Sigmoid colon (tissue), 6 donors: ENCODE measurements at regions not wholly inside any gene's neighbourhood (a gene's known extent, or its start where the extent isn't known, plus 50 kb on each side); places are given as distances from the start of the nearest gene placed in this dataset.
"Not testable (repeated sequence)": the region's sequence is repeated elsewhere in the genome, so short reads cannot be mapped to it uniquely, and the experiment has no call there.

Experiments
- DNase-seq: peaks from one replicate; pipeline ENCODE4 v3.0.0-alpha.2; 2019
- H3K27ac ChIP-seq, 4 donors: fragments of 200-600 bp; sonication (generic); one replicate each; pipeline ENCODE4 v1.5.1; 2016 to 2019; ENCODE audit warnings: mild to moderate bottlenecking in 1 of 4
- H3K27me3 ChIP-seq, 3 donors: fragments of 200-600 bp; sonication (generic); one replicate each; pipeline ENCODE4 v1.5.1; 2019; ENCODE audit warnings: mild to moderate bottlenecking in 1 of 3
- H3K36me3 ChIP-seq, 4 donors: fragments of 200-600 bp; sonication (generic); one replicate each; pipeline ENCODE4 v1.5.1; 2016 to 2019
- H3K4me1 ChIP-seq, 4 donors: fragments of 200-600 bp; sonication (generic); one replicate each; pipeline ENCODE4 v1.5.1; 2017 to 2019
- H3K4me3 ChIP-seq, 4 donors: fragments of 200-600 bp; sonication (generic); one replicate each; pipeline ENCODE4 v1.5.1; 2017 to 2019; ENCODE audit warnings: mild to moderate bottlenecking in 2 of 4, moderate library complexity in 1 of 4
- H3K9me3 ChIP-seq, 4 donors: fragments of 200-600 bp in 3 of 4; sonication (generic) in 3 of 4; one replicate each; pipeline versions ENCODE4 v1.5.1 to v1.6.1; 2013 to 2019
- CTCF ChIP-seq, 4 experiments: fragments of 450-650 bp in 3 of 4; fragments of 200-600 bp in 1 of 4; IDR thresholded peaks; one replicate each; pipeline ENCODE4 v1.5.1; 2016 to 2019; ENCODE audit warnings: antibody characterized with exemption in 4 of 4, mild to moderate bottlenecking in 3 of 4, moderate library complexity in 2 of 4
- EP300 ChIP-seq, 4 donors: sonication (generic); formaldehyde crosslinking; IDR thresholded peaks; one replicate each; pipeline ENCODE4 v1.6.1; 2017; ENCODE audit warnings: antibody characterized with exemption in 4 of 4
- POLR2A ChIP-seq, 2 donors: fragments of 450-650 bp; IDR thresholded peaks; one replicate each; pipeline ENCODE4 v1.6.1; 2016; ENCODE audit warnings: antibody characterized with exemption in 2 of 2, mild to moderate bottlenecking in 2 of 2, moderate library complexity in 2 of 2
- POLR2AphosphoS5 ChIP-seq, 4 donors: sonication (generic); formaldehyde crosslinking; IDR thresholded peaks; one replicate each; pipeline ENCODE4 v1.6.1; 2017; ENCODE audit warnings: antibody characterized with exemption in 4 of 4
- whole genome bisulfite sequencing, 2 donors: extraction: QIAGEN DNeasy Blood & Tissue Kit; methylation state at CpG; one replicate each; pipeline ENCODE4 v1.1.7; 2013; 5-methylcytosine and 5-hydroxymethylcytosine counted together
- intact Hi-C: fragments of 100-400 bp; cut with DNase I; formaldehyde crosslinking; loops from one replicate; pipeline ENCODE4 v1.15.1; 2023
- donor health status: healthy with polysubstance abuse.
- donor health status: healthy.

GRCh38 chr11:42779555-42779954 is 532.2 kb upstream of the API5 start:
- Histone ChIP-seq H3K4me1 (no peaks in the 10 kb centered on the region), H3K27me3 (no peaks in the 10 kb centered on the region), H3K36me3 (no peaks in the 10 kb centered on the region), H3K4me3 (no peak overlapping the region), H3K9me3 (no peaks in the 10 kb centered on the region), H3K27ac (peak overlapping the region in 1 of 4 donors; percentile 15)
- intact Hi-C loops = no loop called here
- no peak for TF ChIP-seq POLR2AphosphoS5 (IDR thresholded peaks at IDR 0.05)
- no peak for TF ChIP-seq POLR2A (IDR thresholded peaks at IDR 0.05)
- no peak for TF ChIP-seq EP300 (IDR thresholded peaks at IDR 0.05)
- TF ChIP-seq CTCF (IDR thresholded peaks at IDR 0.05) = no peak
- 66 to 76% methylated on average over 3 of the region's 3 CpGs for WGBS, 2 donors
- no peak for DNase-seq

DNA sequence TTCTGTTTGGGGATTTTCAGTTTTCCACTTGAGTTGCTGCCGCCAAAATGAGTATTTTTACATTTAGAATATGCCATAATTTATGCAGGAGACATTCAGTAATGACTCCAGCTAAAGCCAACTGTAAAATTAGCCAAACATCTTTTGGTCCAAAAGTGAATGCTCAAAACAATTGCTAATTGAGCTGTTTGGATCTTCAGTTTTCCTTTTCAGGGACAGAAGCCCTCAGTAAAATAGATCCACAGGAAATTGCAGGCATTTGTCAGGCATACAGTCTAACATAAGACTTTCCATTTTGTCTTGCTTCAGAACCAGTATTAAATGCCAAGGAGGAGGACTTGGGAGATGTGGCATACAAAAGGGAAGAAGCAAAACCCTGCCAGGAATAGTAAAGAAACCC is 524.8 kb upstream of the API5 start:
- intact Hi-C loops = no loop called here
- Histone ChIP-seq H3K4me1 (no peaks in the 10 kb centered on the region), H3K36me3 (no peaks in the 10 kb centered on the region), H3K27ac (no peak overlapping the region), H3K9me3 (no peaks in the 10 kb centered on the region), H3K27me3 (no peaks in the 10 kb centered on the region), H3K4me3 (no peak overlapping the region)
- TF ChIP-seq EP300 (IDR thresholded peaks at IDR 0.05) (no peak), POLR2AphosphoS5 (IDR thresholded peaks at IDR 0.05) (no peak), CTCF (IDR thresholded peaks at IDR 0.05) (no peak), POLR2A (IDR thresholded peaks at IDR 0.05) (no peak)
- WGBS, 2 donors = 73 to 75% methylated on average over 1 of the region's 1 CpG
- no peak for DNase-seq

- H3K27me3 ChIP-seq, DNase-seq, H3K4me3 ChIP-seq, H3K27ac ChIP-seq, intact Hi-C loops, H3K36me3 ChIP-seq, H3K4me1 ChIP-seq, H3K9me3 ChIP-seq: not testable (repeated sequence)
- WGBS, 2 donors = 95 to 96% methylated on average over 2 of the region's 2 CpGs
Measured at GRCh38 chr11:42795483-42795882, 516.3 kb upstream of the API5 start.

GRCh38 chr11:42800041-42800440 is 511.8 kb upstream of the API5 start:
- H3K27me3 ChIP-seq = no peaks in the 10 kb centered on the region
- DNase-seq = no peak
- TF ChIP-seq CTCF (IDR thresholded peaks at IDR 0.05) = no peak
- no peak for TF ChIP-seq POLR2A (IDR thresholded peaks at IDR 0.05)
- no peak for TF ChIP-seq POLR2AphosphoS5 (IDR thresholded peaks at IDR 0.05)
- no peak for TF ChIP-seq EP300 (IDR thresholded peaks at IDR 0.05)
- no peak overlapping the region for H3K27ac ChIP-seq
- H3K4me1 ChIP-seq = no peaks in the 10 kb centered on the region
- H3K36me3 ChIP-seq = no peaks in the 10 kb centered on the region
- 91 to 93% methylated on average over 4 of the region's 4 CpGs for WGBS, 2 donors
- no peaks in the 10 kb centered on the region for H3K9me3 ChIP-seq
- intact Hi-C loops = no loop called here
- H3K4me3 ChIP-seq = no peak overlapping the region

- H3K36me3 ChIP-seq = no peaks in the 10 kb centered on the region
- intact Hi-C loops = no loop called here
- no peaks in the 10 kb centered on the region for H3K27me3 ChIP-seq
- WGBS, 2 donors = 33 to 46% methylated on average over 6 of the region's 6 CpGs
- H3K4me3 ChIP-seq = no peak overlapping the region
- no peaks in the 10 kb centered on the region for H3K4me1 ChIP-seq
- no peak overlapping the region for H3K27ac ChIP-seq
- no peaks in the 10 kb centered on the region for H3K9me3 ChIP-seq
- no peak for DNase-seq
- no peak for TF ChIP-seq CTCF (IDR thresholded peaks at IDR 0.05)
- TF ChIP-seq EP300 (IDR thresholded peaks at IDR 0.05) = no peak
- no peak for TF ChIP-seq POLR2AphosphoS5 (IDR thresholded peaks at IDR 0.05)
- TF ChIP-seq POLR2A (IDR thresholded peaks at IDR 0.05) = no peak
Measured at GRCh38 chr11:42802201-42802899, 509.4 kb upstream of the API5 start.
